Activated naive CD4-positive, alpha-beta T cell treated with anti-CD3 and anti-CD28 coated beads for 36 hours (primary cell): ENCODE measurements at regions not wholly inside any gene's neighbourhood (a gene's known extent, or its start where the extent isn't known, plus 50 kb on each side); places are given as distances from the start of the nearest gene placed in this dataset.

Experiments used
- CTCF ChIA-PET: fragments of 350-600 bp; sonication (Branson Sonifier 250); formaldehyde crosslinking; loops from one replicate; lab custom pipeline; 2021; ENCODE audit warnings: antibody characterized with exemption; lab: Charles Lee
- DNase-seq: peaks from one replicate; pipeline ENCODE4 v3.0.0-alpha.2; 2020
- H3K27ac Mint-ChIP-seq: one replicate; pipeline ENCODE4 v1.8.0; 2021; ENCODE audit warnings: mild to moderate bottlenecking, mixed read lengths
- H3K27me3 Mint-ChIP-seq: one replicate; pipeline ENCODE4 v1.8.0; 2021; ENCODE audit warnings: low read depth, mixed read lengths
- H3K36me3 Mint-ChIP-seq: one replicate; pipeline ENCODE4 v1.8.0; 2021; ENCODE audit warnings: low read depth, mixed read lengths
- H3K4me1 Mint-ChIP-seq: one replicate; pipeline ENCODE4 v1.8.0; 2021; ENCODE audit warnings: low read depth, mixed read lengths
- H3K4me3 Mint-ChIP-seq: one replicate; pipeline ENCODE4 v1.8.0; 2021; ENCODE audit warnings: mild to moderate bottlenecking, moderate library complexity, mixed read lengths
- H3K9me3 Mint-ChIP-seq: one replicate; pipeline ENCODE4 v1.8.0; 2021; ENCODE audit warnings: mixed read lengths
- intact Hi-C: fragments of 100-400 bp; cut with micrococcal nuclease; formaldehyde crosslinking; loops from one replicate; pipeline ENCODE4 v1.15.1; 2023

- Mint-ChIP-seq H3K4me1 (peaks cover 3% of the 10 kb centered on the region), H3K27ac (no peak overlapping the region), H3K9me3 (peaks cover 6% of the 10 kb centered on the region), H3K4me3 (no peak overlapping the region), H3K36me3 (no peaks in the 10 kb centered on the region), H3K27me3 (no peaks in the 10 kb centered on the region)
- no peak for DNase-seq
- intact Hi-C loops = no loop called here
- CTCF ChIA-PET = no interaction called here
Measured at GRCh38 chr2:100679211-100679610, 116.4 kb downstream of the PDCL3 start.

DNA sequence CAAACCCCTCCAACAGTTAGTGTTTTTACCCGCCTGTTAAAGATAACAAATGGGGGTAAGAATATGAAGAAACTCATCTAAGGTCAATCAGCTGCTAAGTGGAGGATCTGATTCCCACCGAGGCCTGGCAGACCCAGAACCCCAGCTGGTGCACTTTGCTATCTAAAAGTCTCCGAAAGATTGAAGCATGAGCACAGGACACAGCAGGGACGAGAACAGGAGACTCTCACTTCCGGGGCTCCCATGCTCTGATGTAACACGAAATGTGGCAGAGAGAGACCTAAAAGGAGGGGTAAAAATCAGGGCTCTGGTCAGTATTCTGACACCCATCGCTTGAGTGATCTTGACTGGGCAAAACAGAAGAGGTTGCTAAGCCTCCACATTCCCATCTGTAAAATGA, 119.7 kb downstream of the PDCL3 start:
- Mint-ChIP-seq H3K36me3 (no peaks in the 10 kb centered on the region), H3K4me3 (no peak overlapping the region), H3K27ac (no peak overlapping the region), H3K9me3 (peaks cover 19% of the 10 kb centered on the region), H3K4me1 (peaks cover 3% of the 10 kb centered on the region), H3K27me3 (no peaks in the 10 kb centered on the region)
- intact Hi-C loops = no loop called here
- CTCF ChIA-PET = no interaction called here
- DNase-seq = no peak

- intact Hi-C loops = no loop called here
- DNase-seq = no peak
- no peaks in the 10 kb centered on the region for H3K27me3 Mint-ChIP-seq
- no peaks in the 10 kb centered on the region for H3K36me3 Mint-ChIP-seq
- no peak overlapping the region for H3K4me3 Mint-ChIP-seq
- CTCF ChIA-PET = no interaction called here
- H3K27ac Mint-ChIP-seq = no peak overlapping the region
- peaks cover 20% of the 10 kb centered on the region for H3K9me3 Mint-ChIP-seq
- peaks cover 3% of the 10 kb centered on the region for H3K4me1 Mint-ChIP-seq
Measured at GRCh38 chr2:100683231-100683630, 120.4 kb downstream of the PDCL3 start.

- DNase-seq = no peak
- CTCF ChIA-PET = no interaction called here
- no peak overlapping the region for H3K27ac Mint-ChIP-seq
Measured at GRCh38 chr2:100691846-100692245, 128.1 kb upstream of the NPAS2 start.

DNA sequence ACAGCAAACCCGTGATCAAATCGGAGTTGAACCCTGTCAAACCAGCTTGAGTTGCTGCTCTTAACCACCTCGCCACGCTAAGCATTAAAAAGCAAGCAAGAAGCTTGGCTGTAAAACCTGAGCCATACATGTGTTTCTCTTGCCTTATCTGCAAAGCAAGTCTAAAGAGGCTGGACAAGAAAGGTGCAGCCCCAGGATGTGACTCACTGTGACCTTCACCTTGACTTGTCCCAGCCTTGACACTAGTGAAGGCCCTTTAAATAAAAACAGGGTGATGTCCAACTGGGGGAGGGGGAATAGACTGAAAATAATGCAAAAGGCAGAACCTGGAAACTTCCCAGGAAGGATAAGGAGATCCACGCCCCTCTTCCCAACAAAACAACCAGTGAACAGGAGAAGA, 127.6 kb upstream of the NPAS2 start:
- H3K9me3 Mint-ChIP-seq = peaks cover 15% of the 10 kb centered on the region
- peaks cover 6% of the 10 kb centered on the region for H3K36me3 Mint-ChIP-seq
- peaks cover 3% of the 10 kb centered on the region for H3K4me1 Mint-ChIP-seq
- DNase-seq = no peak
- intact Hi-C loops = no loop called here
- CTCF ChIA-PET = no interaction called here
- no peaks in the 10 kb centered on the region for H3K27me3 Mint-ChIP-seq
- no peak overlapping the region for H3K27ac Mint-ChIP-seq
- no peak overlapping the region for H3K4me3 Mint-ChIP-seq

More at GRCh38 chr2:100691846-100692245, 128.1 kb upstream of the NPAS2 start:
- intact Hi-C loops = no loop called here
- Mint-ChIP-seq H3K4me3 (no peak overlapping the region), H3K27me3 (no peaks in the 10 kb centered on the region), H3K4me1 (peaks cover 3% of the 10 kb centered on the region), H3K9me3 (peaks cover 19% of the 10 kb centered on the region), H3K36me3 (peaks cover 6% of the 10 kb centered on the region)

- peaks cover 6% of the 10 kb centered on the region for H3K36me3 Mint-ChIP-seq
- peaks cover 15% of the 10 kb centered on the region for H3K9me3 Mint-ChIP-seq
- no peak overlapping the region for H3K27ac Mint-ChIP-seq
- CTCF ChIA-PET = no interaction called here
- intact Hi-C loops = no loop called here
- H3K4me1 Mint-ChIP-seq = peaks cover 3% of the 10 kb centered on the region
- H3K4me3 Mint-ChIP-seq = no peak overlapping the region
- H3K27me3 Mint-ChIP-seq = no peaks in the 10 kb centered on the region
- no peak for DNase-seq
Measured at GRCh38 chr2:100692906-100693305, 127.0 kb upstream of the NPAS2 start.

DNA sequence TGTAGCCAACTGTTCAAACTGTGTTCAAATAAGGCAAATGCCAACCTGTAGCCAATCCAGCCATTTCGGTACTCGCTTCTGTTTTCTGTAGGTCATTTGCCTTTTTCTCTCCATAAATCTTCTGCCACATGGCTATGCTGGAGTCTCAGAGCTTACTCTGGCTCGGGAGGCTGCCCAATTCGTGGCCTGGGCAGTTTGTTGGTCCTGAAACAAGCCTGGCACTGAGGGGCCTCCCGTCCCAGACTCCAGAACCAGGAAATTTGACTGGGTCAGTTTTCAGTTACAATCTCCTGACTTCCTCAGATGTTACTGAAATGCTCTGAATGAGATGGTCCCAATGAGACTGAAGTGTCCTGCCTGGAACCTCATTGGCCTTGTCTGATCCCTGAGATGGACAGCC, 120.8 kb upstream of the NPAS2 start:
- no peaks in the 10 kb centered on the region for H3K27me3 Mint-ChIP-seq
- H3K4me1 Mint-ChIP-seq = peaks cover 12% of the 10 kb centered on the region
- no peak overlapping the region for H3K27ac Mint-ChIP-seq
- intact Hi-C loops = no loop called here
- H3K9me3 Mint-ChIP-seq = peaks cover 16% of the 10 kb centered on the region
- CTCF ChIA-PET = no interaction called here
- H3K4me3 Mint-ChIP-seq = no peak overlapping the region
- no peak for DNase-seq
- H3K36me3 Mint-ChIP-seq = peaks cover 6% of the 10 kb centered on the region

- peaks cover 3% of the 10 kb centered on the region for H3K9me3 Mint-ChIP-seq
- H3K36me3 Mint-ChIP-seq = no peaks in the 10 kb centered on the region
- H3K27ac Mint-ChIP-seq = no peak overlapping the region
- no peak for DNase-seq
- H3K27me3 Mint-ChIP-seq = no peaks in the 10 kb centered on the region
- intact Hi-C loops = no loop called here
- H3K4me3 Mint-ChIP-seq = no peak overlapping the region
- CTCF ChIA-PET = no interaction called here
- H3K4me1 Mint-ChIP-seq = peaks cover 31% of the 10 kb centered on the region
Measured at GRCh38 chr2:100702438-100703109, 117.4 kb upstream of the NPAS2 start.

DNA sequence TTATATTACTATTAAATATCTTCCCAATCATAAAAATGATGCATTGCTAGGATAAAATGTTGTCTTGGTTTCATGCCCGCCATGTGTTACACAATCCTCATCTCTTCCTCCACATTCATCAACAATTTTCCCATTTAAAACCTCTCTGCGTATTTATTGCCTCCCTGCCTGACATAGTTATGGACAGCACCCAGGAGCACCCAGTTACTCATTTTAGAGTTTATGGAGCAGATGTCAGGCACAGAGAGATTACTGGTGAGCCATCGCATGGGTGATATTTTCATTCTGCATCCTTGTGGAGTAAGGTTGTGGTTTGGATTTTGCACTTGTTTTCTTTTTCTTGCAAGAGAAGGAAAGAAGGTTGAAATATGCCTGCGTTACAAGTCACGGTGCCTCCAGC, 116.7 kb upstream of the NPAS2 start:
- H3K27ac Mint-ChIP-seq = no peak overlapping the region
- CTCF ChIA-PET = no interaction called here
- intact Hi-C loops = no loop called here

DNA sequence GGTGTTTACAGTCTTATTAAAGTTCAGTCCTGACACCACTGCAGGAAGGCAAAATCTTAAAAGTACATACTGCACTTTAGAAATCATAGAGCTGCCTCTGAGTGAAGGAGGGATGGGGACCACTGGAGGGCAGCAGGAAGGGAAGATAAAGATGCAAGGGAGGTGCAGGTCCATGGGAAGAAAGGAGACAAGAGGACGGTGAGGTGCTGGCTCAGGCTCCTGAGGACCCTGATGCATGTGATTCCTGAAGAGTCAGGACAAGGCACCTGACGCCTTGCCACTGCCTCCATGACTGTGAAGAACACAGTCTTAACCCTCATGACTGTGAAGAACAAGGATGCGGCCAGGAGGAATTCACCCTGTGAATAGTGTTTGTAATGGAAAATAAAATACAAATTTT, 116.2 kb upstream of the NPAS2 start:
- Mint-ChIP-seq H3K4me1 (peaks cover 42% of the 10 kb centered on the region), H3K27ac (no peak overlapping the region), H3K36me3 (no peaks in the 10 kb centered on the region), H3K9me3 (no peaks in the 10 kb centered on the region), H3K27me3 (no peaks in the 10 kb centered on the region), H3K4me3 (no peak overlapping the region)
- CTCF ChIA-PET = no interaction called here
- intact Hi-C loops = no loop called here
- DNase-seq = no peak

More for the DNA sequence above, 116.7 kb upstream of the NPAS2 start:
- H3K36me3 Mint-ChIP-seq = no peaks in the 10 kb centered on the region
- H3K4me3 Mint-ChIP-seq = no peak overlapping the region
- no peaks in the 10 kb centered on the region for H3K27me3 Mint-ChIP-seq
- H3K9me3 Mint-ChIP-seq = peaks cover 2% of the 10 kb centered on the region
- no peak for DNase-seq
- peaks cover 37% of the 10 kb centered on the region for H3K4me1 Mint-ChIP-seq

DNA sequence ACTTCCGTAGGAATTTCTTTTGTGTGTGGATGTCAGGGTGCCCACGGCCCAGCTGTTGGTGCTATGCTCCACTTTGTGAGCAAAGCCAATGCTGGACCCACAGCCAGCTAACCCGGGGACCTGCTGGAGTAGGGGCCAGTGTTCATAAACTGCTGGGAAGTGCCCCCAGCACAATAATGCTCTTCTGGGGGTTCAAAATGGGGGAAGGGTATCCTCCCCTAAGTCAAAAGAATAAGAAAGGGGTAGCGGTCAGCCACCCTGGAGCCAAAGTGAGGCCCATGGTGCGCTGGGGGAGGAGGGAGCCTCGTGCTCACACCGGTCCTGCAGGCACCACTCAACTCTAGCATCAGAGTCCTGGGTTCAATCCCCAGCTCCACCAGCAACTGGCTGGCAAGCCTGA, 115.8 kb upstream of the NPAS2 start:
- Mint-ChIP-seq H3K9me3 (no peaks in the 10 kb centered on the region), H3K27me3 (no peaks in the 10 kb centered on the region), H3K4me1 (peaks cover 42% of the 10 kb centered on the region), H3K4me3 (no peak overlapping the region), H3K27ac (no peak overlapping the region), H3K36me3 (no peaks in the 10 kb centered on the region)
- DNase-seq = no peak
- CTCF ChIA-PET = no interaction called here
- intact Hi-C loops = no loop called here

DNA sequence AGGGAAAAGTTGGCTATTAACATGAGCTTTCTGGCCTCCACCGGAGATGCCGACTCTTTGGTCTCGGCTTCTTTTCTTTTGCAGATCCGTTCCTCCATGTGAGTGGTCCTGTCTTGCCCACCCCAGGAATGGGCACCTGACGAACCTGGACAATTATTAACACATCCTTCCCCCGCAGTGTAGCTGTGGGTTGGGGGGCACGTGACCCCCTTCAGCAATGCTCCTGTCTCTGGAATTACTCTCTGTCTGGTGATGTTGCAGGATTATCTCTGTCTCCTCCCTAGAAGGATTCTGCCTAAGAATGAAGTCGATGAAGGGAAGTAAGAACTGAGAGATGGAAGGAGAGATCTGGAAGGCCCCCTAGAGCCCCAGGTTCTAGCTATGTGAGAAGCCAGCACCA, 115.2 kb upstream of the NPAS2 start:
- intact Hi-C loops = no loop called here
- peaks cover 42% of the 10 kb centered on the region for H3K4me1 Mint-ChIP-seq
- CTCF ChIA-PET = no interaction called here
- H3K36me3 Mint-ChIP-seq = no peaks in the 10 kb centered on the region
- H3K9me3 Mint-ChIP-seq = no peaks in the 10 kb centered on the region
- no peak overlapping the region for H3K27ac Mint-ChIP-seq
- no peaks in the 10 kb centered on the region for H3K27me3 Mint-ChIP-seq
- no peak overlapping the region for H3K4me3 Mint-ChIP-seq
- no peak for DNase-seq

GRCh38 chr2:100707016-100707947, 112.7 kb upstream of the NPAS2 start:
- no peaks in the 10 kb centered on the region for H3K36me3 Mint-ChIP-seq
- intact Hi-C loops = no loop called here
- H3K27ac Mint-ChIP-seq = no peak overlapping the region
- H3K4me1 Mint-ChIP-seq = peaks cover 42% of the 10 kb centered on the region
- CTCF ChIA-PET = interaction anchor here (1.0 kb wide), 1 partner anchor 99 kb away, joined by 3 read pairs; no protein-coding TSS in a partner anchor
- H3K9me3 Mint-ChIP-seq = no peaks in the 10 kb centered on the region
- no peak overlapping the region for H3K4me3 Mint-ChIP-seq
- H3K27me3 Mint-ChIP-seq = no peaks in the 10 kb centered on the region
- peak; percentile 14 for DNase-seq
